Fibroblast of pulmonary artery (primary cell): ENCODE measurements at regions not wholly inside any gene's neighbourhood (a gene's known extent, or its start where the extent isn't known, plus 50 kb on each side); places are given as distances from the start of the nearest gene placed in this dataset.

Experiments
- DNase-seq: peaks from one replicate; pipeline ENCODE4 v3.0.0-alpha.2; 2010; ENCODE audit warnings: low read depth
- H3K4me3 ChIP-seq: replicated peaks from 2 replicates; pipeline ENCODE4 v1.5.1; 2011; ENCODE audit warnings: low read depth, mild to moderate bottlenecking, control low read depth, low read length, moderate library complexity
- CTCF ChIP-seq: IDR thresholded peaks from 2 replicates; pipeline ENCODE4 v1.5.1; 2011; ENCODE audit warnings: mild to moderate bottlenecking, control low read depth, low read length, inconsistent platforms; ENCODE audit errors: missing control alignments

- no peak for DNase-seq
- no peak for TF ChIP-seq CTCF
- no peak overlapping the region for H3K4me3 ChIP-seq
These were observed 123.7 kb downstream of the DAD1 start for GRCh38 chr14:22465201-22465840.

GRCh38 chr14:22464422-22465142 lies 124.4 kb downstream of the DAD1 start:
- no peak for DNase-seq
- no peak for TF ChIP-seq CTCF
- no peak overlapping the region for H3K4me3 ChIP-seq

GRCh38 chr14:22463763-22464173 lies 125.3 kb downstream of the DAD1 start:
- no peak overlapping the region for H3K4me3 ChIP-seq
- no peak for TF ChIP-seq CTCF
- DNase-seq, result no peak

GRCh38 chr14:22462923-22463322 lies 126.1 kb downstream of the DAD1 start:
- no peak for DNase-seq
- no peak overlapping the region for H3K4me3 ChIP-seq
- no peak for TF ChIP-seq CTCF

- no peak for TF ChIP-seq CTCF
- no peak overlapping the region for H3K4me3 ChIP-seq
- DNase-seq, result no peak
These were observed 128.4 kb downstream of the DAD1 start for GRCh38 chr14:22460461-22461195.

- no peak for DNase-seq
- TF ChIP-seq CTCF, result no peak
- no peak overlapping the region for H3K4me3 ChIP-seq
These were observed 130.3 kb downstream of the DAD1 start for GRCh38 chr14:22458737-22459136.
